ENCODE measurements at regions not wholly inside any gene's neighbourhood (a gene's known extent, or its start where the extent isn't known, plus 50 kb on each side); places are given as distances from the start of the nearest gene placed in this dataset.

GRCh38 chr1:213423605-213424004 lies 372.6 kb downstream of the RPS6KC1 start:
- peaks cover 0 to 1% (median 0%) of the 10 kb centered on the region in 7 donors for H3K27me3 ChIP-seq
- peaks cover 0 to 1% (median 0%) of the 10 kb centered on the region in 9 donors for H3K4me1 ChIP-seq
- 60 to 69% methylated on average over 12 of the region's 12 CpGs for WGBS, 2 donors
- H3K27ac ChIP-seq, result no peak overlapping the region
- DNase-seq (no peak), ATAC-seq (no peak)
- no peak for TF ChIP-seq CTCF (IDR thresholded peaks at IDR 0.05)
- H3K36me3 ChIP-seq, result no peaks in the 10 kb centered on the region
- H3K9me3 ChIP-seq, result no peaks in the 10 kb centered on the region
- intact Hi-C loops (cut with DNase I), result loop anchor here in 1 of 10 donors (5.0 kb wide), 1 partner anchor 51 kb away; no protein-coding TSS in a partner anchor
- no peak overlapping the region for H3K4me3 ChIP-seq

GRCh38 chr1:213425376-213426030 lies 374.5 kb downstream of the RPS6KC1 start:
- H3K4me1 ChIP-seq, result no peaks in the 10 kb centered on the region
- no peak for ATAC-seq
- H3K36me3 ChIP-seq, result no peaks in the 10 kb centered on the region
- peaks cover 0 to 4% (median 0%) of the 10 kb centered on the region in 7 donors for H3K27me3 ChIP-seq
- no peak overlapping the region for H3K4me3 ChIP-seq
- H3K9me3 ChIP-seq, result no peaks in the 10 kb centered on the region
- no peak for DNase-seq
- 90 to 92% methylated on average over 20 of the region's 20 CpGs for WGBS, 2 donors
- no peak for TF ChIP-seq CTCF (IDR thresholded peaks at IDR 0.05)
- no peak overlapping the region for H3K27ac ChIP-seq
- intact Hi-C loops (cut with DNase I), result no loop called here

- WGBS, 2 donors, result 33 to 83% methylated on average over 1 of the region's 1 CpG
- Histone ChIP-seq H3K36me3 (no peaks in the 10 kb centered on the region), H3K4me3 (no peak overlapping the region), H3K27me3 (peaks cover 0 to 4% (median 0%) of the 10 kb centered on the region in 7 donors), H3K9me3 (no peaks in the 10 kb centered on the region), H3K27ac (no peak overlapping the region), H3K4me1 (no peaks in the 10 kb centered on the region)
- DNase-seq, result no peak
- TF ChIP-seq CTCF (IDR thresholded peaks at IDR 0.05), result no peak
- intact Hi-C loops (cut with DNase I), result no loop called here
- ATAC-seq, result no peak
These were observed 378.6 kb downstream of the RPS6KC1 start for GRCh38 chr1:213429642-213430041.

- no peaks in the 10 kb centered on the region for H3K36me3 ChIP-seq
- H3K27ac ChIP-seq, result no peak overlapping the region
- no peaks in the 10 kb centered on the region for H3K27me3 ChIP-seq
- no peak overlapping the region for H3K4me3 ChIP-seq
- TF ChIP-seq CTCF (IDR thresholded peaks at IDR 0.05), result no peak
- DNase-seq (no peak), ATAC-seq (no peak)
- H3K9me3 ChIP-seq, result peaks cover 0 to 5% (median 0%) of the 10 kb centered on the region in 11 donors
- 55 to 61% methylated on average over 1 of the region's 1 CpG for WGBS, 2 donors
- intact Hi-C loops (cut with DNase I), result no loop called here
- H3K4me1 ChIP-seq, result no peaks in the 10 kb centered on the region
These were observed 384.7 kb downstream of the RPS6KC1 start for GRCh38 chr1:213435715-213436114.
